Spleen (tissue), 11 donors: ENCODE measurements at regions not wholly inside any gene's neighbourhood (a gene's known extent, or its start where the extent isn't known, plus 50 kb on each side); places are given as distances from the start of the nearest gene placed in this dataset.
A peak's percentile ranks its signal among the peaks of the same experiment; 100 is the strongest.

Source experiments
- DNase-seq: peaks from one replicate; pipeline ENCODE4 v3.0.0-alpha.2; 2020
- H3K27ac ChIP-seq, 8 donors: fragments of 200-600 bp; sonication (generic) in 7 of 8; 1 replicate in 4 of 8; 2 replicates in 4 of 8; pipeline versions ENCODE4 v1.5.0 to v1.8.0; 2016 to 2021; ENCODE audit warnings: inconsistent platforms in 4 of 8, mild to moderate bottlenecking in 4 of 8, moderate library complexity in 1 of 8
- H3K27me3 ChIP-seq, 7 donors: fragments of 200-600 bp; sonication (generic) in 6 of 7; replicated peaks in 1 of 7; 1 replicate in 4 of 7; 2 replicates in 3 of 7; pipeline versions ENCODE4 v1.5.0 to v1.8.0; 2016 to 2021; ENCODE audit warnings: inconsistent platforms in 3 of 7, mild to moderate bottlenecking in 1 of 7
- H3K36me3 ChIP-seq, 6 donors: fragments of 200-600 bp; sonication (generic) in 5 of 6; 1 replicate in 4 of 6; 2 replicates in 2 of 6; pipeline versions ENCODE4 v1.5.0 to v1.8.0; 2016 to 2021; ENCODE audit warnings: inconsistent platforms in 2 of 6
- H3K4me1 ChIP-seq, 6 donors: fragments of 200-600 bp; sonication (generic) in 5 of 6; 1 replicate in 3 of 6; 2 replicates in 3 of 6; pipeline versions ENCODE4 v1.5.0 to v1.8.0; 2016 to 2021; ENCODE audit warnings: inconsistent platforms in 3 of 6
- H3K4me3 ChIP-seq, 8 donors: fragments of 200-600 bp; sonication (generic) in 7 of 8; 1 replicate in 4 of 8; 2 replicates in 4 of 8; pipeline versions ENCODE4 v1.5.0 to v1.8.0; 2016 to 2021; ENCODE audit warnings: inconsistent platforms in 4 of 8, mild to moderate bottlenecking in 4 of 8, moderate library complexity in 2 of 8
- H3K9me3 ChIP-seq, 8 donors: fragments of 200-600 bp; sonication (generic) in 7 of 8; 1 replicate in 4 of 8; 2 replicates in 4 of 8; pipeline versions ENCODE4 v1.5.0 to v1.8.0; 2016 to 2021; ENCODE audit warnings: inconsistent platforms in 4 of 8
- POLR2A ChIP-seq, 3 donors: fragments of 450-650 bp; IDR thresholded peaks; one replicate each; pipeline ENCODE4 v1.5.1; 2017; ENCODE audit warnings: antibody characterized with exemption in 3 of 3, mild to moderate bottlenecking in 1 of 3
- POLR2AphosphoS5 ChIP-seq, 3 donors: sonication (generic); formaldehyde crosslinking; IDR thresholded peaks; one replicate each; pipeline ENCODE4 v1.5.1; 2017; ENCODE audit warnings: antibody characterized with exemption in 3 of 3
- WGBS, 5 donors: extraction: QIAGEN DNeasy Blood & Tissue Kit in 3 of 5; methylation state at CpG; one replicate each; pipeline versions ENCODE4 v1.1.5 to v1.1.7; 2013 to 2018; 5-methylcytosine and 5-hydroxymethylcytosine counted together
- intact Hi-C: fragments of 100-400 bp; cut with DNase I; formaldehyde crosslinking; loops from one replicate; pipeline ENCODE4 v1.15.0; 2023; ENCODE audit warnings: low total_unique reads
- TF ChIP-seq, protein P1 (sequence below), 11 experiments: fragments of 200-600 bp in 7 of 11; fragments of 450-650 bp in 4 of 11; sonication (generic) in 4 of 11; IDR thresholded peaks in 8 of 11; conservative IDR thresholded peaks in 3 of 11; 1 replicate in 7 of 11; 2 replicates in 4 of 11; pipeline versions ENCODE4 v1.4.0 to v1.8.0; 2016 to 2021; ENCODE audit warnings: antibody characterized with exemption in 11 of 11, inconsistent platforms in 4 of 11, mild to moderate bottlenecking in 1 of 11
- donor health status: healthy with polysubstance abuse.
- donor health status: DM: no; HTN: no; CAD: no; lungs with moderate emphysema.
- donor health status: DM: no; HTN: no; CAD: no.
- donor health status: Bipolar disorder and iron deficiency.
- donor health status: healthy.
- donor health status: DM: no; HTN: no; CAD: no.
- donor health status: DM: yes; HTN: yes; CAD: no.

DNA sequence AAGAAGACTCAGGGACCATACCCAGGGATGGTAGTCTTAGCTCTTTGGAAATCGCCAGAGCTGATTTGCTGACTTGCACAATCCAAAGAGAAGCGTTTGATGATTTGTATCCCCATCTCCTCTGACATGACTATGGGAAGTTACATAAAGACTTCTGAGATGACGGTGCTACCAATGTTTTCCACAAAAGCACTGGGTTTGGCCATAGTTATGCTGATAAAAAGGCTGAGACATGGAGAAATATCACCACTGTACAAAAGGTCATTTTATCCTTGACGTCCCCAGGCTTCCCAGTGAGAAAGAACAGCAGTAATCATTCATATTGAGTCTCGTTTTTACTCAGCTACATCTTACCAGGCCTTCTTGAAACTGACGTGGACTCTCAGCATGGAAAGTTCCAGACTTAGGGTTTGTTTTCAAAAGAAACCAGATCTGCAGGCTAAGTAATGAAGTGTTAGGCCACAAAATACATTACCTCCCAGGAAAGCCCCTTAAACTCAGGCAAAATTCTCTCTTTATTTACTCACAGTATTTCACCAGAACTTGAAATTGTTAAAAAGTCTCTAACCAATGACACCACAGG is 370.3 kb upstream of the JARID2 start:
- no peak for TF ChIP-seq POLR2A (IDR thresholded peaks at IDR 0.05)
- no peak for TF ChIP-seq POLR2AphosphoS5 (IDR thresholded peaks at IDR 0.05)
- TF ChIP-seq, protein P1, sequence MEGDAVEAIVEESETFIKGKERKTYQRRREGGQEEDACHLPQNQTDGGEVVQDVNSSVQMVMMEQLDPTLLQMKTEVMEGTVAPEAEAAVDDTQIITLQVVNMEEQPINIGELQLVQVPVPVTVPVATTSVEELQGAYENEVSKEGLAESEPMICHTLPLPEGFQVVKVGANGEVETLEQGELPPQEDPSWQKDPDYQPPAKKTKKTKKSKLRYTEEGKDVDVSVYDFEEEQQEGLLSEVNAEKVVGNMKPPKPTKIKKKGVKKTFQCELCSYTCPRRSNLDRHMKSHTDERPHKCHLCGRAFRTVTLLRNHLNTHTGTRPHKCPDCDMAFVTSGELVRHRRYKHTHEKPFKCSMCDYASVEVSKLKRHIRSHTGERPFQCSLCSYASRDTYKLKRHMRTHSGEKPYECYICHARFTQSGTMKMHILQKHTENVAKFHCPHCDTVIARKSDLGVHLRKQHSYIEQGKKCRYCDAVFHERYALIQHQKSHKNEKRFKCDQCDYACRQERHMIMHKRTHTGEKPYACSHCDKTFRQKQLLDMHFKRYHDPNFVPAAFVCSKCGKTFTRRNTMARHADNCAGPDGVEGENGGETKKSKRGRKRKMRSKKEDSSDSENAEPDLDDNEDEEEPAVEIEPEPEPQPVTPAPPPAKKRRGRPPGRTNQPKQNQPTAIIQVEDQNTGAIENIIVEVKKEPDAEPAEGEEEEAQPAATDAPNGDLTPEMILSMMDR (IDR thresholded peaks at IDR 0.05 in 8 of 11, conservative IDR thresholded peaks at IDR 0.05 in 3 of 11): no peak
- WGBS, 5 donors: 61 to 79% (median 64%) methylated on average over 6 of the region's 6 CpGs
- H3K36me3 ChIP-seq: no peaks in the 10 kb centered on the region
- peak overlapping the region in 1 of 8 donors; percentile 85 for H3K27ac ChIP-seq
- no peak for DNase-seq
- peaks cover 4 to 42% (median 22%) of the 10 kb centered on the region in 6 donors for H3K4me1 ChIP-seq
- intact Hi-C loops: no loop called here
- H3K9me3 ChIP-seq: no peaks in the 10 kb centered on the region
- H3K4me3 ChIP-seq: no peak overlapping the region
- H3K27me3 ChIP-seq: no peaks in the 10 kb centered on the region

DNA sequence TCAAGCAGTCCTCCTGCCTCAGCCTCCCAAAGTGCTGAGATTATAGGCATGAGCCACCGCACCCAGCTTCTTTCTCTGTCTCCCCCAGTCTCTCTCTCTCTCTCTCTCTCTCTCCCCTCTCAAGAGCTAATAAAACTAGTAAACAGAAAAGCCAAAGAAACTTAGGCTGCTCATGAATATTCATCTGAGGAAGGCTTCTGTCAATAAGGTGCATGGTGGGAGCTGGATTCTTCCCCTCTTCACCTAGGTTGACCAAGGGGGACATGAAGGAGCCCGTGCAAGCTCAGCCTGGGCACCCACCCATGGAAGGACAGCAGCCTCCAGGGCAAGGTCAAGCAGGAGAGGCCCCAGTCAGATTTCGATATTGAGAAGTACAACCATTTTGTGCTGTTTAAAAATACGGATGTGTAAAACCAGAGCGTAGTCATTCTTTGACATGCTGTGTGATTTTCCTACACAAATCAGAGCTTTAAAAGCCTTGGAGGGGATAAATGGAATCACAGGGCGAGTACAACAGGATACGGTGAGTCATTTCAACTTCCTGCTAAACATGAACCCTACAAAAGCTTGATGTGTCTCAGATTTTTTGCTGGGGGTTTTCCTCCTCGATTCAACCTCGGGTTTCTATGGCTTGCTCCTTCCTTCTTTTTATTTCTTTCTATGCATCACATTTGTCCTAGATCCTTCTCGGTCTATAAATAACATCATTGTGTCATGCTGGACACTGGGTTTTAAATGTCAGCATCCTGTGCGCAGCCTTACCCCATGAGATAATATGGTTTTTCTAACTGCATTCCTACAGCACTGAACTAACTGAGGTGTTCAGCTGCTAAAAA is 368.9 kb upstream of the JARID2 start:
- DNase-seq: no peak
- peaks cover 4 to 53% (median 29%) of the 10 kb centered on the region in 6 donors for H3K4me1 ChIP-seq
- intact Hi-C loops: no loop called here
- peak overlapping the region in 6 of 8 donors; percentile 58 to 85 (median 76) for H3K27ac ChIP-seq
- H3K27me3 ChIP-seq: no peaks in the 10 kb centered on the region
- 22 to 28% (median 25%) methylated on average over 11 of the region's 11 CpGs for WGBS, 5 donors
- H3K4me3 ChIP-seq: peak overlapping the region in 1 of 8 donors; percentile 17
- no peaks in the 10 kb centered on the region for H3K36me3 ChIP-seq
- TF ChIP-seq, protein P1 (IDR thresholded peaks at IDR 0.05 in 8 of 11, conservative IDR thresholded peaks at IDR 0.05 in 3 of 11): peak in 3 of 11 experiments; percentile 22 to 48 (median 28)
- no peak for TF ChIP-seq POLR2A (IDR thresholded peaks at IDR 0.05)
- TF ChIP-seq POLR2AphosphoS5 (IDR thresholded peaks at IDR 0.05): no peak
- no peaks in the 10 kb centered on the region for H3K9me3 ChIP-seq

DNA sequence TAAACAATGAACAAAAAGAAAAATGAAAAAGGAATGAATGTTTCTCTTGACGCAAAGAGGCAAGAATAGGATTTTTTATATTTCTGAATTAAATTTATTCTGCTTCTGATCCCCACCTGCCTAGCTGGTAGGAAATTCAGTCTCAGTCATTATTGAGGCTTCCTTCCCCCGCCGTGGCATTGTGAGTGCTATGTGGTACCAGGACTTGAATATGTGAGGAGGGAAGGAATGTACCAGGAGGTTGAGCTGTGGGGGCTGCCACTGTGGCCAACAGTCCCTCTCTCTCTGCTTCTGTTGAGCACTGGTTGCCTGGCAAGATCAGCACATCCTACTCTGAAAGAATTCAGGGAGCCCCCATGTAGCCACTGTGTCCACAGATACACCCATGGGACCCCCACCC is 368.1 kb upstream of the JARID2 start:
- 77 to 91% (median 88%) methylated on average over 3 of the region's 3 CpGs for WGBS, 5 donors
- H3K4me3 ChIP-seq: no peak overlapping the region
- H3K27me3 ChIP-seq: no peaks in the 10 kb centered on the region
- no peaks in the 10 kb centered on the region for H3K36me3 ChIP-seq
- H3K4me1 ChIP-seq: peaks cover 4 to 47% (median 29%) of the 10 kb centered on the region in 6 donors
- no peak for TF ChIP-seq POLR2AphosphoS5 (IDR thresholded peaks at IDR 0.05)
- peak overlapping the region in 4 of 8 donors; percentile 73 to 85 (median 80) for H3K27ac ChIP-seq
- intact Hi-C loops: no loop called here
- no peak for DNase-seq
- no peaks in the 10 kb centered on the region for H3K9me3 ChIP-seq

DNA sequence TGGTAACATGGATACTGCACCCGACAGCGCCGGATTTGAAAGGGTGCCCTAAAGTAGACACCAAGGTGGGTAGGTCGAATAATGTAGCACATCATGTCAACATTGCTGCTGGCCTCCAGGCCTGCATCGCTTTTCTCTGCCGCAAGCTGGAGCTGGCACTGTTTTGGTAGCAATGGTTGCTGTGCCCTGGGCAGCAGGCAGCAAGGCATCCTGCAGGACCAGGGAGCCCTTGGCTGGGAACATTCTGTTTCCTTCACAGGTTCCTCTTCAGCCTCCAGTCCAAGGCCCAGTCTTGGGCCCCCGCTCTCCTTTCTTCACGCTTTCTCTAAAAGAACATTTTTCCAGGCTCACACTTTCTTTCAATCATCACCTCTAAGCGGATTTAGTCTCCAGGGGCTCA is 365.8 kb upstream of the JARID2 start:
- no peak for DNase-seq
- H3K27ac ChIP-seq: peak overlapping the region in 4 of 8 donors; percentile 0 to 67 (median 41)
- no peaks in the 10 kb centered on the region for H3K27me3 ChIP-seq
- H3K4me3 ChIP-seq: no peak overlapping the region
- H3K9me3 ChIP-seq: no peaks in the 10 kb centered on the region
- intact Hi-C loops: no loop called here
- WGBS, 5 donors: 92 to 97% (median 95%) methylated on average over 9 of the region's 9 CpGs
- no peaks in the 10 kb centered on the region for H3K36me3 ChIP-seq
- no peak for TF ChIP-seq POLR2AphosphoS5 (IDR thresholded peaks at IDR 0.05)
- TF ChIP-seq, protein P1 (IDR thresholded peaks at IDR 0.05 in 8 of 11, conservative IDR thresholded peaks at IDR 0.05 in 3 of 11): no peak
- no peak for TF ChIP-seq POLR2A (IDR thresholded peaks at IDR 0.05)
- H3K4me1 ChIP-seq: peaks cover 4 to 58% (median 36%) of the 10 kb centered on the region in 6 donors
